ENCODE measurements at regions not wholly inside any gene's neighbourhood (a gene's known extent, or its start where the extent isn't known, plus 50 kb on each side); places are given as distances from the start of the nearest gene placed in this dataset.
"Not testable (repeated sequence)": the region's sequence is repeated elsewhere in the genome, so short reads cannot be mapped to it uniquely, and the experiment has no call there.

DNA sequence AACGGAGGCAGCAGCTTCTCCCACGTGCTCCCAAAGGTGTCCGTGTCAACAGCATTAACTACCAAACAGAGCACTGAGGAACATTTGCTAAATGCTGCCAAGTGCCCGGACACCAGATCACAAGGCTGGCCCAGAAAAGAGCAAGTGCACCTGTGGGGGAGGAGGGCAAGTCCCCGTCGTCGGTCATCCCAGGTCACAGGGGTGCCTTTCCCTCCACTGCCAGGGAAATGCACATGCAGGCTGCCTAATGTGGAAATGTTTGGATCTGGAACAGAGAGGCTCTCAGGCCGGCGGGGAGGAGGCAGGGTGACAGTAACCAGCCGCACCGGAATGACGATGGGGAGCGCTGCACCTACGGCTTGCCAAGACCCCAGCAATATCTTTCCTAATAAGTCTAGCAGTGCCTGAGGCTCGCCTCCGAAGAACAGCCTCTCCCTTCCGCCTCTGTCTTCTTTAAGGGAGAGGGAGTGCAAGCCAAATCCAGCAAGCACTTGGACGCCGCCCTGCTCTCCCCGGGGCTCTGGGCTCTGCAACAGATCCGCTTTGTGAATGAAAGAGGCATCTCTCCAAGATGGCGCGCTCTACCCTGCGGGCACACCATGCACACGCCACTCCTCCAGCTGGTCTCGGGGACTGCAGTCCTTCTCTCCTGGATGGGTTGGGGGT lies 206.3 kb upstream of the IRF2BP2 start:
- H3K4me3 ChIP-seq; intact Hi-C loops (cut with DNase I; ENCODE audit: low total_unique reads); H3K9me3 ChIP-seq; in situ Hi-C loops (cut with MboI; ENCODE audit: low pct_ligation_motif_present in 1 of 4, low pct_unique_long_range_greater_than_20kb in 1 of 4, low sequenced_read_pairs in 3 of 4); H3K27me3 ChIP-seq; H3K36me3 ChIP-seq: not testable (repeated sequence)
- 35% methylated on average over 16 of the region's 26 CpGs; no CpG with 5 or more reads in 1 of the 2 donors for WGBS, 2 donors (ENCODE audit: low coverage in 1 of 2)
- peaks cover 4 to 26% (median 10%) of the 10 kb centered on the region in 4 donors for H3K4me1 ChIP-seq
- peak in 2 of 3 donors; percentile 15 to 50 for TF ChIP-seq POLR2AphosphoS5 (IDR thresholded peaks at IDR 0.05)
- DNase-seq = peak; percentile 51
- peak overlapping the region; percentile 86 to 94 (median 90) for H3K27ac ChIP-seq

DNA sequence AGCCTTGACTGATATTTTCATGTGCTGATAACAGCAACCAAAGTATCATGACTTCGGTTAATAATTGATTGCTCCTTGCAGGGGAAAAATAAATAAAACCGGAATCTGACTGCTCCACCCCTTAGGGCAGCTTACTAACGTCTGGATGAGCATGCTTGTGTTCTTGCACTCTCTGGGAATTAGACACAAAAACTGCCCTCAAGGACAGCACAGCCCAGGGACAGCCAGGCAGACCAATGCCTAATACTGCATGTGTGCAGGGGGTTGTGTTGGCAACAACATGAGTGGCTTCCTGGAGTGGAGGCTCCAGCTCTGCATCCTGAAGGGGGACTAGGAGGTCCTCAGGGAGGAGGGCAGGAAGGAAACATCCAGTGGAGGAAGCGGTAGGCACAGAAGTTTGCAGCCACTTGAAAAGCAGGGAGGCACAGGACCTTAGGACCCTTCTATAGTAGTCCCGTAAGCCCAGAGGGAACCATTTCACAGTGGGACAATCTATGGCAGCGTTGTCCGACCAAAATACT lies 205.4 kb upstream of the IRF2BP2 start:
- in situ Hi-C loops (cut with MboI; ENCODE audit: low pct_ligation_motif_present in 1 of 4, low pct_unique_long_range_greater_than_20kb in 1 of 4, low sequenced_read_pairs in 3 of 4); H3K4me3 ChIP-seq; H3K36me3 ChIP-seq; DNase-seq; H3K9me3 ChIP-seq; intact Hi-C loops (cut with DNase I; ENCODE audit: low total_unique reads); H3K27me3 ChIP-seq: not testable (repeated sequence)
- 59 to 60% methylated on average over 3 to 6 of the region's 7 CpGs for WGBS, 2 donors (ENCODE audit: low coverage in 1 of 2)
- H3K27ac ChIP-seq = peak overlapping the region; percentile 73 to 94 (median 88)
- H3K4me1 ChIP-seq = peaks cover 4 to 26% (median 10%) of the 10 kb centered on the region in 4 donors

DNA sequence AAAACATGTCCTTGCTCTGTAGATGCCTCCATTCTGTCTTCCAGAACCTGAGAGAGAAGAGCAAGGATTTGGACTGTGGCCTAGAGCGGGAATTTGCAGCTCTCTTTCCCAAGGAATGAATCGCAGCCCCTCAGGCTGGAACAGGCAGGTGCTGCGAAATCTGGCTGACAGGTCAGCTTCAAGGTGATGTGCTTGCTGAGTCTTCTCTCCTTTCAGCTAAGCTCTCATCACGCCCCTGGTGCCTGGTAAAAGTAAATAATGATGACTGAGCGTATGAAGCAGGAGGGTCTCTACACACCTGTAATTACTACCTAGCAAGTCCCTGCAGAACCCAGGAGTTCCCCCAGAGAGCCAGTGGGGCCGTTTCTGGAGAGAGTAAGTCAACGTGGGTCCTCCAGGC lies 204.3 kb upstream of the IRF2BP2 start:
- intact Hi-C loops (cut with DNase I; ENCODE audit: low total_unique reads); H3K36me3 ChIP-seq; in situ Hi-C loops (cut with MboI; ENCODE audit: low pct_ligation_motif_present in 1 of 4, low pct_unique_long_range_greater_than_20kb in 1 of 4, low sequenced_read_pairs in 3 of 4); H3K9me3 ChIP-seq; H3K27ac ChIP-seq; H3K27me3 ChIP-seq; DNase-seq; H3K4me3 ChIP-seq: not testable (repeated sequence)
- peaks cover 4 to 26% (median 10%) of the 10 kb centered on the region in 4 donors for H3K4me1 ChIP-seq
- 90 to 94% methylated on average over 3 of the region's 7 CpGs for WGBS, 2 donors (ENCODE audit: low coverage in 1 of 2)

DNA sequence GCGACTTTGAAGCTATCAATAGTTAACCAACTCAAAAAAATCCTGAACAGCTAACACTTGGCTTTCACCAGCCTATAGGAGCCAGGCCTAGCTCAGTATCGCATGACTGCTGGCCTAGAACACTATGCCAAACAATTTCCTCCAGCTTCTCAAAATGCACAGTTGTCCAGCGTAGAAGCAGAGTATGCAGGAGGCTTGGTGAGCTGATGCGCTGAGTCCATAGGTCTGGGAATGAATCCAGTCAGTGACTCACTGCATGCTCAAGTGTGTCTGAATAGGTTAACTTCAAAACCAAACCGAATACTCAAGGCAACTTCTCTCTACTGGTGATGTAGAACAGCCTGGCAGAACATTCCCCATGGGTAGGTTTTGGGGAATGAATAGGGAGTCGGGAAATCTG lies 201.8 kb upstream of the IRF2BP2 start:
- in situ Hi-C loops (cut with MboI; ENCODE audit: low pct_ligation_motif_present in 1 of 4, low pct_unique_long_range_greater_than_20kb in 1 of 4, low sequenced_read_pairs in 3 of 4); DNase-seq: not testable (repeated sequence)
- H3K27ac ChIP-seq = peak overlapping the region in 2 of 4 donors; percentile 13 to 47

GRCh38 chr1:234810726-234811125 lies 200.7 kb upstream of the IRF2BP2 start:
- intact Hi-C loops (cut with DNase I; ENCODE audit: low total_unique reads); in situ Hi-C loops (cut with MboI; ENCODE audit: low pct_ligation_motif_present in 1 of 4, low pct_unique_long_range_greater_than_20kb in 1 of 4, low sequenced_read_pairs in 3 of 4); H3K4me1 ChIP-seq; H3K9me3 ChIP-seq; H3K4me3 ChIP-seq; DNase-seq; H3K27ac ChIP-seq; H3K27me3 ChIP-seq; H3K36me3 ChIP-seq: not testable (repeated sequence)
- 80 to 90% methylated on average over 1 to 4 of the region's 4 CpGs for WGBS, 2 donors (ENCODE audit: low coverage in 1 of 2)

More for the DNA sequence above, 201.8 kb upstream of the IRF2BP2 start:
- H3K27me3 ChIP-seq; H3K4me3 ChIP-seq; H3K9me3 ChIP-seq; H3K36me3 ChIP-seq; intact Hi-C loops (cut with DNase I; ENCODE audit: low total_unique reads): not testable (repeated sequence)
- peaks cover 0 to 13% (median 2%) of the 10 kb centered on the region in 4 donors for H3K4me1 ChIP-seq
- WGBS, 2 donors (ENCODE audit: low coverage in 1 of 2) = 86% methylated on average over 6 of the region's 6 CpGs; no CpG with 5 or more reads in 1 of the 2 donors

DNA sequence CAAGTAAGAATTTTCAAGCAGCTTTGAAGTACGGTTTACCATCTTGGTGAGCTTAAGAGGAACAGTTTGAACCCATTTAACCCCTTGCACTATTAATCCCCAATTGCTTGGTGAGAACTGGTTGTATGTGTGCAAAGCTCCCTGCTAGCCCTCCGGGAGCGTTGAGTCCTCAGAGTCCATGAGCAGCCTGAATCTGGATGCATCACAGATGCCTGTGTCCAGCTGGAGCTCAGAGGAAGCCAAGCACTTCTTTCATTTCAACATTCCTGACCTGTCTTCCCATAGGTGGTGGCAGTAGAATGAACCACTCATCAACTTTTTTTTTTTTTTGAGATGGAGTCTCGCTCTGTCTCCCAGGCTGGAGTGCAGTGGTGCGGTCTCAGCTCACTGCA lies 199.9 kb upstream of the IRF2BP2 start:
- H3K9me3 ChIP-seq; H3K36me3 ChIP-seq; H3K27me3 ChIP-seq; H3K4me3 ChIP-seq; in situ Hi-C loops (cut with MboI; ENCODE audit: low pct_ligation_motif_present in 1 of 4, low pct_unique_long_range_greater_than_20kb in 1 of 4, low sequenced_read_pairs in 3 of 4); DNase-seq; H3K4me1 ChIP-seq; intact Hi-C loops (cut with DNase I; ENCODE audit: low total_unique reads): not testable (repeated sequence)
- 82 to 100% methylated on average over 1 to 3 of the region's 5 CpGs for WGBS, 2 donors (ENCODE audit: low coverage in 1 of 2)
- peak overlapping the region in 3 of 4 donors; percentile 20 to 62 (median 49) for H3K27ac ChIP-seq

- H3K27me3 ChIP-seq; H3K4me3 ChIP-seq; in situ Hi-C loops (cut with MboI; ENCODE audit: low pct_ligation_motif_present in 1 of 4, low pct_unique_long_range_greater_than_20kb in 1 of 4, low sequenced_read_pairs in 3 of 4); H3K36me3 ChIP-seq; DNase-seq; intact Hi-C loops (cut with DNase I; ENCODE audit: low total_unique reads); H3K4me1 ChIP-seq; H3K9me3 ChIP-seq: not testable (repeated sequence)
- WGBS, 2 donors (ENCODE audit: low coverage in 1 of 2) = 74% methylated on average over 15 of the region's 23 CpGs; no CpG with 5 or more reads in 1 of the 2 donors
- peak overlapping the region in 3 of 4 donors; percentile 20 to 62 (median 49) for H3K27ac ChIP-seq
Measured at GRCh38 chr1:234808943-234809853, 199.2 kb upstream of the IRF2BP2 start.

GRCh38 chr1:234808459-234808858 lies 198.5 kb upstream of the IRF2BP2 start:
- H3K27me3 ChIP-seq; H3K4me1 ChIP-seq; in situ Hi-C loops (cut with MboI; ENCODE audit: low pct_ligation_motif_present in 1 of 4, low pct_unique_long_range_greater_than_20kb in 1 of 4, low sequenced_read_pairs in 3 of 4); H3K36me3 ChIP-seq; H3K4me3 ChIP-seq; H3K27ac ChIP-seq; intact Hi-C loops (cut with DNase I; ENCODE audit: low total_unique reads); DNase-seq; H3K9me3 ChIP-seq: not testable (repeated sequence)
- WGBS, 2 donors (ENCODE audit: low coverage in 1 of 2) = 81% methylated on average over 3 of the region's 7 CpGs; no CpG with 5 or more reads in 1 of the 2 donors

DNA sequence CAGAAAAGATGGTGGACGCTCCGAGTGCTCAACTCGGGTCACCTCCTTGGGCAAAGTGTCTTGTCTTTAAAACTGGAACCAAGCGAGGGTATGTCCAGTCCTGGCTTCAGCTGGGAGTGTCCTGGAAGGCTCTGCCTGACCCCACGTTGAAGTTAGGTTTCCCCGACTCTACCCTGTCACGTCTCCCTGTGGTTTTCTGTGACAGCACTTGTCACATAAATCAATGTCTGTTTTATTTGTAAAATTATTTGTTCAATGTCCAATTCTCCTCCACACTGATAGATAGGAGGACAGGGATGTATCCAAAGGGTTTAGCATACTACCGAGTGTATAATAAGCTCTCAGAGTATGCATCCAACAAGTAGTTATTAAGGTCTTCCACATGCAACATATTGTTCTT lies 197.7 kb upstream of the IRF2BP2 start:
- H3K27me3 ChIP-seq; H3K27ac ChIP-seq; intact Hi-C loops (cut with DNase I; ENCODE audit: low total_unique reads); in situ Hi-C loops (cut with MboI; ENCODE audit: low pct_ligation_motif_present in 1 of 4, low pct_unique_long_range_greater_than_20kb in 1 of 4, low sequenced_read_pairs in 3 of 4); DNase-seq; H3K4me1 ChIP-seq; H3K36me3 ChIP-seq; H3K4me3 ChIP-seq; H3K9me3 ChIP-seq: not testable (repeated sequence)
- WGBS, 2 donors (ENCODE audit: low coverage in 1 of 2) = 87% methylated on average over 5 of the region's 8 CpGs; no CpG with 5 or more reads in 1 of the 2 donors

- intact Hi-C loops (cut with DNase I; ENCODE audit: low total_unique reads); H3K36me3 ChIP-seq; H3K27me3 ChIP-seq; H3K4me1 ChIP-seq; DNase-seq; H3K4me3 ChIP-seq; H3K9me3 ChIP-seq; H3K27ac ChIP-seq; in situ Hi-C loops (cut with MboI; ENCODE audit: low pct_ligation_motif_present in 1 of 4, low pct_unique_long_range_greater_than_20kb in 1 of 4, low sequenced_read_pairs in 3 of 4): not testable (repeated sequence)
- 92 to 93% methylated on average over 6 to 7 of the region's 7 CpGs for WGBS, 2 donors (ENCODE audit: low coverage in 1 of 2)
Measured at GRCh38 chr1:234802586-234802985, 192.6 kb upstream of the IRF2BP2 start.

All from transverse colon (tissue), 4 donors.